H9 (cell line): ENCODE measurements at regions not wholly inside any gene's neighbourhood (a gene's known extent, or its start where the extent isn't known, plus 50 kb on each side); places are given as distances from the start of the nearest gene placed in this dataset.

ENCODE experiments used
- DNase-seq: peaks from one replicate; pipeline ENCODE4 v3.0.0-alpha.2; 2017
- H2AFZ ChIP-seq: one replicate; pipeline ENCODE4 v1.6.1; 2013; ENCODE audit warnings: mild to moderate bottlenecking, low read length, control low read depth, moderate library complexity
- H2AK5ac ChIP-seq: 2 replicates; pipeline ENCODE4 v1.6.1; 2013; ENCODE audit warnings: low read length, control low read depth, mixed read lengths; ENCODE audit not compliant: insufficient read length
- H2BK120ac ChIP-seq: one replicate; pipeline ENCODE4 v1.6.1; 2013; ENCODE audit warnings: low read depth, mild to moderate bottlenecking, low read length, control low read depth, inconsistent platforms; ENCODE audit not compliant: poor library complexity, severe bottlenecking
- H2BK12ac ChIP-seq: 2 replicates; pipeline ENCODE4 v1.6.1; 2013; ENCODE audit warnings: low read length, control low read depth, mixed read lengths, low read depth; ENCODE audit not compliant: insufficient read length
- H2BK15ac ChIP-seq: 2 replicates; pipeline ENCODE4 v1.6.1; 2013; ENCODE audit warnings: low read depth, low read length, control low read depth
- H2BK20ac ChIP-seq: one replicate; pipeline ENCODE4 v1.6.1; 2013; ENCODE audit warnings: low read depth, mild to moderate bottlenecking, low read length, control low read depth, inconsistent platforms; ENCODE audit not compliant: poor library complexity, severe bottlenecking
- H2BK5ac ChIP-seq: 2 replicates; pipeline ENCODE4 v1.6.1; 2013; ENCODE audit warnings: low read length, control low read depth, mixed read lengths; ENCODE audit not compliant: insufficient read length
- H3K14ac ChIP-seq: 2 replicates; pipeline ENCODE4 v1.6.1; 2013; ENCODE audit warnings: low read length, control low read depth; ENCODE audit not compliant: insufficient read depth
- H3K18ac ChIP-seq: 2 replicates; pipeline ENCODE4 v1.6.1; 2013; ENCODE audit warnings: low read depth, mild to moderate bottlenecking, mixed read lengths, low read length, control low read depth; ENCODE audit not compliant: insufficient read length
- H3K23ac ChIP-seq: 2 replicates; pipeline ENCODE4 v1.6.1; 2013; ENCODE audit warnings: low read length, control low read depth, mixed read lengths, low read depth; ENCODE audit not compliant: insufficient read length
- H3K23me2 ChIP-seq: 2 replicates; pipeline ENCODE4 v1.6.1; 2013; ENCODE audit warnings: low read depth, mild to moderate bottlenecking, mixed read lengths, low read length, control low read depth; ENCODE audit not compliant: insufficient read length, poor library complexity, severe bottlenecking
- H3K27ac ChIP-seq: 2 replicates; pipeline ENCODE4 v1.5.1; 2013; ENCODE audit warnings: low read length, control low read depth, mixed read lengths, low read depth; ENCODE audit not compliant: insufficient read length
- H3K27me3 ChIP-seq: 2 replicates; pipeline ENCODE4 v1.6.1; 2013; ENCODE audit warnings: low read length, control low read depth, inconsistent platforms; ENCODE audit not compliant: insufficient read depth
- H3K4ac ChIP-seq: 2 replicates; pipeline ENCODE4 v1.6.1; 2013; ENCODE audit warnings: low read depth, mild to moderate bottlenecking, control low read depth, inconsistent platforms, low read length, moderate library complexity
- H3K4me1 ChIP-seq: 2 replicates; pipeline ENCODE4 v1.6.1; 2013; ENCODE audit warnings: low read length, control low read depth, inconsistent platforms; ENCODE audit not compliant: insufficient read depth
- H3K4me2 ChIP-seq: 2 replicates; pipeline ENCODE4 v1.6.1; 2013; ENCODE audit warnings: low read length, control low read depth, mixed read lengths; ENCODE audit not compliant: insufficient read length, insufficient read depth
- H3K56ac ChIP-seq: 2 replicates; pipeline ENCODE4 v1.6.1; 2013; ENCODE audit warnings: low read depth, mild to moderate bottlenecking, mixed read lengths, low read length, control low read depth; ENCODE audit not compliant: insufficient read length
- H3K79me1 ChIP-seq: 2 replicates; pipeline ENCODE4 v1.6.1; 2013; ENCODE audit warnings: low read depth, mild to moderate bottlenecking, moderate library complexity, low read length, control low read depth, inconsistent platforms; ENCODE audit not compliant: insufficient read depth, poor library complexity, severe bottlenecking
- H3K79me2 ChIP-seq: 2 replicates; pipeline ENCODE4 v1.6.1; 2013; ENCODE audit warnings: low read length, control low read depth, inconsistent platforms; ENCODE audit not compliant: insufficient read depth
- H3K9ac ChIP-seq: 2 replicates; pipeline ENCODE4 v1.6.1; 2013; ENCODE audit warnings: low read length, control low read depth, mixed read lengths; ENCODE audit not compliant: insufficient read length; ENCODE audit errors: extremely low read depth
- H3K9me3 ChIP-seq: one replicate; pipeline ENCODE4 v1.6.1; 2013; ENCODE audit warnings: low read depth, low read length, inconsistent platforms; ENCODE audit not compliant: control insufficient read depth
- H3T11ph ChIP-seq: one replicate; pipeline ENCODE4 v1.6.1; 2013; ENCODE audit warnings: mild to moderate bottlenecking, low read length, control low read depth, inconsistent platforms
- H4K20me1 ChIP-seq: one replicate; pipeline ENCODE4 v1.6.1; 2013; ENCODE audit not compliant: control insufficient read depth, insufficient read length, insufficient read depth
- H4K5ac ChIP-seq: 2 replicates; pipeline ENCODE4 v1.6.1; 2013; ENCODE audit warnings: low read depth, mild to moderate bottlenecking, mixed read lengths, low read length, control low read depth; ENCODE audit not compliant: insufficient read length
- H4K8ac ChIP-seq: replicated peaks from 2 replicates; pipeline ENCODE4 v1.6.1; 2013; ENCODE audit warnings: low read length, control low read depth, mixed read lengths, low read depth; ENCODE audit not compliant: insufficient read length
- H4K91ac ChIP-seq: 2 replicates; pipeline ENCODE4 v1.6.1; 2013; ENCODE audit warnings: low read depth, mild to moderate bottlenecking, moderate library complexity, mixed read lengths, low read length, control low read depth; ENCODE audit not compliant: insufficient read length
- H3K27ac Mint-ChIP-seq, 3 experiments: 2 replicates in 2 of 3; 3 replicates in 1 of 3; pipeline ENCODE4 v1.8.0; 2020 to 2021; ENCODE audit warnings: mixed read lengths in 3 of 3, mild to moderate bottlenecking in 1 of 3, moderate library complexity in 1 of 3
- H3K27me3 Mint-ChIP-seq: 2 replicates; pipeline ENCODE4 v1.8.0; 2021; ENCODE audit warnings: low read depth, mild to moderate bottlenecking, moderate library complexity, mixed read lengths
- H3K36me3 Mint-ChIP-seq, 3 experiments: 2 replicates in 2 of 3; 3 replicates in 1 of 3; pipeline ENCODE4 v1.8.0; 2020 to 2021; ENCODE audit warnings: low read depth in 3 of 3, mixed read lengths in 3 of 3; ENCODE audit not compliant: insufficient read depth in 1 of 3
- H3K4me1 Mint-ChIP-seq, 2 experiments: 2 replicates each; pipeline ENCODE4 v1.8.0; 2020; ENCODE audit warnings: mixed read lengths in 2 of 2
- H3K4me3 Mint-ChIP-seq, 2 experiments: 2 replicates in 1 of 2; 3 replicates in 1 of 2; pipeline ENCODE4 v1.8.0; 2020 to 2021; ENCODE audit warnings: mild to moderate bottlenecking in 2 of 2, mixed read lengths in 2 of 2, moderate library complexity in 1 of 2
- H3K9me3 Mint-ChIP-seq, 2 experiments: 2 replicates in 1 of 2; 3 replicates in 1 of 2; pipeline ENCODE4 v1.8.0; 2020; ENCODE audit warnings: mild to moderate bottlenecking in 2 of 2, mixed read lengths in 2 of 2, moderate library complexity in 1 of 2
- WGBS: extraction: QIAGEN DNeasy Blood & Tissue Kit; methylation state at CpG from one replicate; pipeline ENCODE4 v1.1.7; 2013; ENCODE audit warnings: missing lambda C conversion rate, low lambda C conversion rate, mixed read lengths; ENCODE audit not compliant: insufficient read length; ENCODE audit errors: extremely low coverage; 5-methylcytosine and 5-hydroxymethylcytosine counted together
- TF ChIP-seq, protein P1 (sequence below): fragments of 200-600 bp; sonication (generic); conservative IDR thresholded peaks from 3 replicates; pipeline ENCODE4 v1.8.0; 2021; ENCODE audit warnings: antibody characterized with exemption, mild to moderate bottlenecking

GRCh38 chr2:45178854-45179253 lies 169.6 kb upstream of the SIX2 start:
- Mint-ChIP-seq H3K27ac (no peak overlapping the region), H3K36me3 (peaks cover 0 to 5% (median 0%) of the 10 kb centered on the region in 3 experiments; a peak in 1 of 7 replicates), H3K4me3 (no peak overlapping the region), H3K9me3 (peaks cover 0 to 6% of the 10 kb centered on the region in 2 experiments; a peak in 1 of 5 replicates), H3K27me3 (peaks cover 8% of the 10 kb centered on the region), H3K4me1 (peaks cover 11 to 12% of the 10 kb centered on the region in 2 experiments)
- Histone ChIP-seq H3K79me1 (no peaks in the 10 kb centered on the region), H3K4ac (no peak overlapping the region), H2AK5ac (no peak overlapping the region), H3K4me1 (no peaks in the 10 kb centered on the region), H2BK5ac (no peak overlapping the region), H3K9ac (no peak overlapping the region), H4K20me1 (no peaks in the 10 kb centered on the region), H3K4me2 (no peak overlapping the region), H3K79me2 (no peaks in the 10 kb centered on the region), H3K9me3 (no peaks in the 10 kb centered on the region), H2AFZ (no peak overlapping the region), H3T11ph (no peak overlapping the region), H2BK15ac (no peak overlapping the region), H4K91ac (no peak overlapping the region), H3K56ac (no peak overlapping the region), H3K18ac (no peak overlapping the region), H2BK20ac (no peak overlapping the region), H3K23ac (no peak overlapping the region), H3K27ac (no peak overlapping the region), H4K5ac (no peak overlapping the region), H2BK120ac (no peak overlapping the region), H2BK12ac (no peak overlapping the region), H4K8ac (no peak overlapping the region), H3K14ac (no peak overlapping the region), H3K27me3 (no peaks in the 10 kb centered on the region), H3K23me2 (no peaks in the 10 kb centered on the region)
- TF ChIP-seq, protein P1, sequence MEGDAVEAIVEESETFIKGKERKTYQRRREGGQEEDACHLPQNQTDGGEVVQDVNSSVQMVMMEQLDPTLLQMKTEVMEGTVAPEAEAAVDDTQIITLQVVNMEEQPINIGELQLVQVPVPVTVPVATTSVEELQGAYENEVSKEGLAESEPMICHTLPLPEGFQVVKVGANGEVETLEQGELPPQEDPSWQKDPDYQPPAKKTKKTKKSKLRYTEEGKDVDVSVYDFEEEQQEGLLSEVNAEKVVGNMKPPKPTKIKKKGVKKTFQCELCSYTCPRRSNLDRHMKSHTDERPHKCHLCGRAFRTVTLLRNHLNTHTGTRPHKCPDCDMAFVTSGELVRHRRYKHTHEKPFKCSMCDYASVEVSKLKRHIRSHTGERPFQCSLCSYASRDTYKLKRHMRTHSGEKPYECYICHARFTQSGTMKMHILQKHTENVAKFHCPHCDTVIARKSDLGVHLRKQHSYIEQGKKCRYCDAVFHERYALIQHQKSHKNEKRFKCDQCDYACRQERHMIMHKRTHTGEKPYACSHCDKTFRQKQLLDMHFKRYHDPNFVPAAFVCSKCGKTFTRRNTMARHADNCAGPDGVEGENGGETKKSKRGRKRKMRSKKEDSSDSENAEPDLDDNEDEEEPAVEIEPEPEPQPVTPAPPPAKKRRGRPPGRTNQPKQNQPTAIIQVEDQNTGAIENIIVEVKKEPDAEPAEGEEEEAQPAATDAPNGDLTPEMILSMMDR: no peak
- WGBS: no CpG with 5 or more reads among the region's 2 CpGs
- no peak for DNase-seq
